ENCODE measurements at regions not wholly inside any gene's neighbourhood (a gene's known extent, or its start where the extent isn't known, plus 50 kb on each side); places are given as distances from the start of the nearest gene placed in this dataset.

GRCh38 chr6:82641677-82642076 lies 278.1 kb downstream of the TPBG start:
- Mint-ChIP-seq H3K36me3 (ENCODE audit: unreplicated experiment) (no peaks in the 10 kb centered on the region), H3K4me1 (ENCODE audit: unreplicated experiment) (no peaks in the 10 kb centered on the region), H3K27me3 (ENCODE audit: unreplicated experiment) (peaks cover 29% of the 10 kb centered on the region), H3K4me3 (ENCODE audit: unreplicated experiment) (no peak overlapping the region), H3K9me3 (ENCODE audit: unreplicated experiment) (peaks cover 9% of the 10 kb centered on the region), H3K27ac (ENCODE audit: unreplicated experiment) (no peak overlapping the region)
- TF ChIP-seq, protein P1, sequence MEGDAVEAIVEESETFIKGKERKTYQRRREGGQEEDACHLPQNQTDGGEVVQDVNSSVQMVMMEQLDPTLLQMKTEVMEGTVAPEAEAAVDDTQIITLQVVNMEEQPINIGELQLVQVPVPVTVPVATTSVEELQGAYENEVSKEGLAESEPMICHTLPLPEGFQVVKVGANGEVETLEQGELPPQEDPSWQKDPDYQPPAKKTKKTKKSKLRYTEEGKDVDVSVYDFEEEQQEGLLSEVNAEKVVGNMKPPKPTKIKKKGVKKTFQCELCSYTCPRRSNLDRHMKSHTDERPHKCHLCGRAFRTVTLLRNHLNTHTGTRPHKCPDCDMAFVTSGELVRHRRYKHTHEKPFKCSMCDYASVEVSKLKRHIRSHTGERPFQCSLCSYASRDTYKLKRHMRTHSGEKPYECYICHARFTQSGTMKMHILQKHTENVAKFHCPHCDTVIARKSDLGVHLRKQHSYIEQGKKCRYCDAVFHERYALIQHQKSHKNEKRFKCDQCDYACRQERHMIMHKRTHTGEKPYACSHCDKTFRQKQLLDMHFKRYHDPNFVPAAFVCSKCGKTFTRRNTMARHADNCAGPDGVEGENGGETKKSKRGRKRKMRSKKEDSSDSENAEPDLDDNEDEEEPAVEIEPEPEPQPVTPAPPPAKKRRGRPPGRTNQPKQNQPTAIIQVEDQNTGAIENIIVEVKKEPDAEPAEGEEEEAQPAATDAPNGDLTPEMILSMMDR (IDR thresholded peaks at IDR 0.05), result no peak
- DNase-seq (ENCODE audit: extremely low spot score, unreplicated experiment), result no peak

GRCh38 chr6:82645536-82646230 lies 282.1 kb downstream of the TPBG start:
- Mint-ChIP-seq H3K36me3 (ENCODE audit: unreplicated experiment) (no peaks in the 10 kb centered on the region), H3K4me1 (ENCODE audit: unreplicated experiment) (no peaks in the 10 kb centered on the region), H3K27ac (ENCODE audit: unreplicated experiment) (no peak overlapping the region), H3K9me3 (ENCODE audit: unreplicated experiment) (peaks cover 21% of the 10 kb centered on the region), H3K27me3 (ENCODE audit: unreplicated experiment) (peaks cover 40% of the 10 kb centered on the region), H3K4me3 (ENCODE audit: unreplicated experiment) (no peak overlapping the region)
- TF ChIP-seq, protein P1 (IDR thresholded peaks at IDR 0.05), result no peak
- DNase-seq (ENCODE audit: extremely low spot score, unreplicated experiment), result no peak

DNA sequence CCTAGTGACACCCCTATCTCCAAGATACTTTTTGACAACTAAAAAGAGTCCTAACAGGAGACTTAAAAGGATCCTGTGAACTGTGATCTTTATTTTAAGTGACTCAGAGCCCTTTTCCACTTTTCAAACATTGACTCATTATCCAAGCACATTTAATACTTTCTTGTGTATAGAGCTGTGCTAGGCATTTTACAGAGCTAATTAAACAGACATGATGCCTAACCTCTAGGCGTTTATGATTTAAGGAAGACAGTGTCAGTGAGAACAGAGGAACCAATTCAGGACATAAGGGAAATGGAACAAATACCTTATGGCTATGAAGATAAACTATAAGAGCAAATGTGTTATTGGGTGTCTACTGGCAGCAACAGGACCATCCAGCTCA lies 282.6 kb downstream of the TPBG start:
- TF ChIP-seq, protein P1 (IDR thresholded peaks at IDR 0.05), result no peak
- H3K36me3 Mint-ChIP-seq (ENCODE audit: unreplicated experiment), result no peaks in the 10 kb centered on the region
- no peaks in the 10 kb centered on the region for H3K4me1 Mint-ChIP-seq (ENCODE audit: unreplicated experiment)
- DNase-seq (ENCODE audit: extremely low spot score, unreplicated experiment), result no peak
- H3K27me3 Mint-ChIP-seq (ENCODE audit: unreplicated experiment), result peaks cover 40% of the 10 kb centered on the region
- no peak overlapping the region for H3K4me3 Mint-ChIP-seq (ENCODE audit: unreplicated experiment)
- H3K9me3 Mint-ChIP-seq (ENCODE audit: unreplicated experiment), result peaks cover 21% of the 10 kb centered on the region
- no peak overlapping the region for H3K27ac Mint-ChIP-seq (ENCODE audit: unreplicated experiment)

DNA sequence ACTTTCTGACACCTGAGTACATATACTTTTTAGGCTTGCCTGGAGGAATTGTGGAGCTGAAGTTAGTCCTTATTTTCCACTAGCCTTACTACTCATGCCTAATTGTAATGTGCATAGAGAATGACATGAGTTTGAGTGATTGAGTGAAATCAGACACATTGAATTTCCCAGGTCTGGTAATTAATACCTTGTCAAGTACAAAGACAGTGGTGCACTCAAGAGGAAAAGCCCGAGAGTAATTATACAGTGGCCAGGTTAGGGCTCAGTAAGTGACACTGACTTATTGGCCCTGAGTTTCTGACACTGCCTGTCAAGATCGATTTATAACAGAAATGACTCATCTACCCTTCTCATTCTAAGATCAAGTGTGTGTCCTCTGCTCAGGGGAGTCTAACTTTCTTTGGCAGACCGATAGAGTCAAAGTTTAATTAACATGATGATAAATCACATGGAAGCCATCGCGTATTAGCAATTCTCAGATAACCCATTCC lies 288.3 kb downstream of the TPBG start:
- Mint-ChIP-seq H3K9me3 (ENCODE audit: unreplicated experiment) (peaks cover 15% of the 10 kb centered on the region), H3K27me3 (ENCODE audit: unreplicated experiment) (peaks cover 46% of the 10 kb centered on the region), H3K27ac (ENCODE audit: unreplicated experiment) (no peak overlapping the region), H3K4me3 (ENCODE audit: unreplicated experiment) (no peak overlapping the region), H3K36me3 (ENCODE audit: unreplicated experiment) (no peaks in the 10 kb centered on the region), H3K4me1 (ENCODE audit: unreplicated experiment) (no peaks in the 10 kb centered on the region)
- TF ChIP-seq, protein P1 (IDR thresholded peaks at IDR 0.05), result no peak
- DNase-seq (ENCODE audit: extremely low spot score, unreplicated experiment), result no peak

DNA sequence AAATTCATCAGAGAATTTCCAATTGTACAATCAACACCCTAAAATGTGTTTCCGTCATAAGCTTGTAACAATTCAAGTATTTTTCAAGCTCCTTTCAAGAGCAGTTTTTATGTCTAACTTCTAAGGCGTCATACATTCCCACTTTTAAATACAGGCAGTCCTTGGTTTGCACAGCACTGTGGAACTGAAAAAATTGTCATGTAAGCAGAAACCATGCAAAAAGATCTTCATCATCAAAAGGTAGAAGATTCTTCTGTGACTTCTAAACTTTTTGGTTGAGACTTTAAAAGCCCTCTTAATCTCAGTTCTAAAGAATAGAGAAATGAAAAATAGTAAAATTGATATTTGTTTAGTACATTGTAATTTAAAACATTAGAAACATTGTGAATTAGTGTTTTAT lies 315.6 kb downstream of the TPBG start:
- Mint-ChIP-seq H3K27me3 (ENCODE audit: unreplicated experiment) (peaks cover 27% of the 10 kb centered on the region), H3K4me3 (ENCODE audit: unreplicated experiment) (no peak overlapping the region), H3K4me1 (ENCODE audit: unreplicated experiment) (no peaks in the 10 kb centered on the region), H3K9me3 (ENCODE audit: unreplicated experiment) (peaks cover 15% of the 10 kb centered on the region), H3K36me3 (ENCODE audit: unreplicated experiment) (no peaks in the 10 kb centered on the region), H3K27ac (ENCODE audit: unreplicated experiment) (no peak overlapping the region)
- TF ChIP-seq, protein P1 (IDR thresholded peaks at IDR 0.05), result no peak
- DNase-seq (ENCODE audit: extremely low spot score, unreplicated experiment), result no peak
